Osteocyte (in vitro differentiated cells): ENCODE measurements at regions not wholly inside any gene's neighbourhood (a gene's known extent, or its start where the extent isn't known, plus 50 kb on each side); places are given as distances from the start of the nearest gene placed in this dataset.

Experiments
- DNase-seq: peaks from one replicate; pipeline ENCODE4 v3.0.0; 2021; ENCODE audit warnings: mixed read lengths; ENCODE audit not compliant: unreplicated experiment; ENCODE audit errors: extremely low spot score
- H3K27ac Mint-ChIP-seq: one replicate; pipeline ENCODE4 v1.8.0; 2021; ENCODE audit warnings: mild to moderate bottlenecking, mixed read lengths; ENCODE audit not compliant: unreplicated experiment
- H3K27me3 Mint-ChIP-seq: one replicate; pipeline ENCODE4 v1.8.0; 2021; ENCODE audit warnings: mixed read lengths; ENCODE audit not compliant: unreplicated experiment
- H3K36me3 Mint-ChIP-seq: one replicate; pipeline ENCODE4 v1.8.0; 2021; ENCODE audit warnings: mixed read lengths; ENCODE audit not compliant: unreplicated experiment
- H3K4me1 Mint-ChIP-seq: one replicate; pipeline ENCODE4 v1.8.0; 2021; ENCODE audit warnings: mixed read lengths; ENCODE audit not compliant: unreplicated experiment
- H3K4me3 Mint-ChIP-seq: one replicate; pipeline ENCODE4 v1.8.0; 2021; ENCODE audit warnings: mild to moderate bottlenecking, moderate library complexity, mixed read lengths; ENCODE audit not compliant: unreplicated experiment
- H3K9me3 Mint-ChIP-seq: one replicate; pipeline ENCODE4 v1.8.0; 2021; ENCODE audit warnings: mixed read lengths; ENCODE audit not compliant: unreplicated experiment
- TF ChIP-seq, protein P1 (sequence below): fragments of 200-600 bp; sonication (generic); IDR thresholded peaks from 2 replicates; pipeline ENCODE4 v1.5.0; 2021; ENCODE audit warnings: antibody characterized with exemption, mild to moderate bottlenecking, moderate library complexity

DNA sequence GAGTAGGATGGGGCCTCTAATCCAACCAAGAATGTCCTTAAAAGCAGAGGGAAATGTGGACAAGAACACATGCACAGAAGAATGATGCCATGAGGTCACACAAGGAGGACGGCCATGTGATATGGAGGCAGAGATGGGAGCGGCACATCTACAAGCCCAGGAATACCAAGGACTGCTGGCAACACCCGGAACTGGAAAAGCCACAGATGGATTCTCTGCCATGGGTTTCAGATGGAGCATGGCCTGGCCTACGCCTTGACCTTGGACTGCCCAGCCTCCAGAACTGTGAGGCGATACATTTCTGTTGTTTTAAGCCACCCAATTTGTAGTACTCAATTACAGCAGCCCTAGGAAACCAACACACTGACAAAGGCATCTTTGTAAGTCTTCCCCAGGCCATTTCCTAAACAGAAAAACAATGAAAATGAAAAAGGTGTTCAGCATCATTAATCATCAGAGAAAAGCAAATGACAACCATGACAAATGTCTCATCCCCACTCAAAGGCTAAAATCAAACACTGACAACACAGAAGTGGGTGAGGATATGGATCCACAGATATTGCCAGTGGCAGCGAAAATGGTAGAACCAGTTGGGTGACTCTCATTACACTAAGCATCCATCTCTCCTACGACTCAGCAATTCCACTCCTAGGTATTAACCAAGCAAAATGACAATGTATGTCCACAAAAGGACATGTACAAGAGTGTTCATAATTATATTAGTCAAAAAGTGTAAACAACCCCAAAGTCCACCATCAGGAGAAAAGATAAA lies 76.9 kb upstream of the CNEP1R1 start:
- H3K4me1 Mint-ChIP-seq = peaks cover 11% of the 10 kb centered on the region
- peaks cover 9% of the 10 kb centered on the region for H3K27me3 Mint-ChIP-seq
- TF ChIP-seq, protein P1, sequence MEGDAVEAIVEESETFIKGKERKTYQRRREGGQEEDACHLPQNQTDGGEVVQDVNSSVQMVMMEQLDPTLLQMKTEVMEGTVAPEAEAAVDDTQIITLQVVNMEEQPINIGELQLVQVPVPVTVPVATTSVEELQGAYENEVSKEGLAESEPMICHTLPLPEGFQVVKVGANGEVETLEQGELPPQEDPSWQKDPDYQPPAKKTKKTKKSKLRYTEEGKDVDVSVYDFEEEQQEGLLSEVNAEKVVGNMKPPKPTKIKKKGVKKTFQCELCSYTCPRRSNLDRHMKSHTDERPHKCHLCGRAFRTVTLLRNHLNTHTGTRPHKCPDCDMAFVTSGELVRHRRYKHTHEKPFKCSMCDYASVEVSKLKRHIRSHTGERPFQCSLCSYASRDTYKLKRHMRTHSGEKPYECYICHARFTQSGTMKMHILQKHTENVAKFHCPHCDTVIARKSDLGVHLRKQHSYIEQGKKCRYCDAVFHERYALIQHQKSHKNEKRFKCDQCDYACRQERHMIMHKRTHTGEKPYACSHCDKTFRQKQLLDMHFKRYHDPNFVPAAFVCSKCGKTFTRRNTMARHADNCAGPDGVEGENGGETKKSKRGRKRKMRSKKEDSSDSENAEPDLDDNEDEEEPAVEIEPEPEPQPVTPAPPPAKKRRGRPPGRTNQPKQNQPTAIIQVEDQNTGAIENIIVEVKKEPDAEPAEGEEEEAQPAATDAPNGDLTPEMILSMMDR = no peak
- H3K4me3 Mint-ChIP-seq = no peak overlapping the region
- H3K9me3 Mint-ChIP-seq = no peaks in the 10 kb centered on the region
- DNase-seq = no peak
- H3K36me3 Mint-ChIP-seq = no peaks in the 10 kb centered on the region
- H3K27ac Mint-ChIP-seq = no peak overlapping the region

DNA sequence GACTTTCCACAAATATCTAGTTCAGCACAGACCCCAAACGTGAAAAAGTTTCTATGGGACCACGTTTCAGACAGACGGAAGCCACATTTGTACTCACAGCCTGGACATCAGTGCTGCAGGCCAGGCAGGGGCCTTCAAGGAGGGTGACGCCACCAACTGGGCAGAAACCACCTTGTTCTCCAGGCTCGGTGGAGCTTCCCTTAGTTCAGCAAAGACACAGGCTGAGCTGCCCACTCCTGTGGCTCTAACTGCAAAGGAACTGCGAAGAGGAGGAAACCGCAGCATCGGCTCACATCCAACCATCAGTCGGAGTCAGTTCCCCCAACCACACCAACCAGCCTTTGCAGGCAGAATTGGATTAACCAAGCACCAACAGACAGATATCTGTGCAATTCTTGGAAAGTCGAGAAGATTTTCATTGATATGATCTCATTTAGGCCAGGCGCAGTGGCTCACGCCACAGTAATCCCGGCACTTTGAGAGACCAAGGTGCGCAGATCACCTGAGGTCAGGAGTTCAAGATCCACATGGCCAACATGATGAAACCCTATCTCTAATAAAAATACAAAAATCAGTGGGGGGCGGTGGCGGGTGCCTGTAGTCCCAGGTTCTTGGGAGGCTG lies 73.3 kb upstream of the CNEP1R1 start:
- Mint-ChIP-seq H3K9me3 (no peaks in the 10 kb centered on the region), H3K4me3 (no peak overlapping the region), H3K27ac (no peak overlapping the region), H3K27me3 (no peaks in the 10 kb centered on the region), H3K36me3 (no peaks in the 10 kb centered on the region), H3K4me1 (peaks cover 11% of the 10 kb centered on the region)
- DNase-seq = no peak
- TF ChIP-seq, protein P1 = no peak

DNA sequence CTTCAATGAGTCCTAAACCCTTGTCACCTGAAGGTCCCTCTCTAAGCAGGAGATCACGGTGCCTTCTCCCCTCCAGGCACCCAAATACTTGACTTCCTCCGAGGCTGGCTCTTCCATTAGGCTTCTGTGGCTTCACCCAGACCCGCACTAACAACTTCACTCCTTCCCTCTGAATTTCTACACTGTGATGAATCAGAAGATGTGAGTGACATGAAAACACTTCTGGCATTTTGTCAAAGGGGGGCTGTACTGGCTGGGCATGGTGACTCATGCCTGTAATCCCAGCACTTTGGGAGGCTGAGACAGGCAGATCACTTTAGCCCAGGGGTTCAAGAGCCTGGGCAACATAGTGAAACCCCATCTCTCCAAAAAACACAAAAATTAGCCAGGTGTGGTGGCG lies 72.6 kb upstream of the CNEP1R1 start:
- peaks cover 11% of the 10 kb centered on the region for H3K4me1 Mint-ChIP-seq
- DNase-seq = no peak
- no peak overlapping the region for H3K27ac Mint-ChIP-seq
- no peaks in the 10 kb centered on the region for H3K27me3 Mint-ChIP-seq
- TF ChIP-seq, protein P1 = no peak
- H3K9me3 Mint-ChIP-seq = no peaks in the 10 kb centered on the region
- no peak overlapping the region for H3K4me3 Mint-ChIP-seq
- no peaks in the 10 kb centered on the region for H3K36me3 Mint-ChIP-seq

DNA sequence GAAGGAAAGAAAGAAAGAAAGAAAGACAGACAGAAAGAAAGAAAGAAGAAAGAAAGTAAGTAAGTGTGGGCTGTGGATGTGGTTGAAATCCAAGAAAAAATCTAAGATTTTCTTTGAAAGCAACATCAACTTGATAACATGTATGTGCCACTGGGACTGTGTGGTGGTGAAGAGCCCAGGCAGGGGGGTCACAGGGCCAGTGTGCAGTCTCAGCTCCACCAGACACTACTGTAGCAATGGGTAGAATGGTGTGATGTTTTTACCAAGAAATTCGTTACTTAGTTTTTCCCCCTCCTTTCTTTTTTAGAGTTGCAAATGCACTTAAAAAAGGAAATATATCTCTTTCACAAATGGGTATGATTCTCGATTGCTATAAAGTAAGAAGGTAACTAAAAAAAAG lies 71.9 kb upstream of the CNEP1R1 start:
- H3K4me3 Mint-ChIP-seq = no peak overlapping the region
- H3K27ac Mint-ChIP-seq = no peak overlapping the region
- no peaks in the 10 kb centered on the region for H3K27me3 Mint-ChIP-seq
- no peak for DNase-seq
- peaks cover 11% of the 10 kb centered on the region for H3K4me1 Mint-ChIP-seq
- no peaks in the 10 kb centered on the region for H3K9me3 Mint-ChIP-seq
- TF ChIP-seq, protein P1 = no peak
- H3K36me3 Mint-ChIP-seq = no peaks in the 10 kb centered on the region

DNA sequence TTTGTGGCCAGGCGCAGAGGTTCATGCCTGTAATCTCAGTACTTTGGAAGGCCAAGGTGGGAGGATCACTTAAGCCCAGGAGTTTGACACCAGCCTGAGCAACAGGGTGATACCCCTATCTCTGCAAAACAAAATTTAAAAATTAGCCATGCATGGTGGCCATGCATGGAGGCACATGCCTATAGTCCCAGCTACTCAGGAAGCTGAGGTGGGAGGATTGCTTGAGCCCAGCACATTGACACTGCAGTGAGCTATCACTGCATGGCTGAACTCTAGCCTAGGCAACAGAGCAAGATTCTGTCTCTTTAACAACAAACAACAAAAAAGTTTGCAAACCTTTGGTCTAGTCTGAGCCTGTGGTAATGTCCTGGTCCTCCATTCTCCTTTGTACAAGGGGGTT lies 69.2 kb upstream of the CNEP1R1 start:
- Mint-ChIP-seq H3K4me1 (peaks cover 25% of the 10 kb centered on the region), H3K4me3 (no peak overlapping the region)

More for the DNA sequence above, 69.2 kb upstream of the CNEP1R1 start:
- no peaks in the 10 kb centered on the region for H3K36me3 Mint-ChIP-seq
- no peaks in the 10 kb centered on the region for H3K27me3 Mint-ChIP-seq
- TF ChIP-seq, protein P1 = no peak
- no peak overlapping the region for H3K27ac Mint-ChIP-seq
- H3K9me3 Mint-ChIP-seq = no peaks in the 10 kb centered on the region
- no peak for DNase-seq
